ENCODE measurements at regions not wholly inside any gene's neighbourhood (a gene's known extent, or its start where the extent isn't known, plus 50 kb on each side); places are given as distances from the start of the nearest gene placed in this dataset.

DNA sequence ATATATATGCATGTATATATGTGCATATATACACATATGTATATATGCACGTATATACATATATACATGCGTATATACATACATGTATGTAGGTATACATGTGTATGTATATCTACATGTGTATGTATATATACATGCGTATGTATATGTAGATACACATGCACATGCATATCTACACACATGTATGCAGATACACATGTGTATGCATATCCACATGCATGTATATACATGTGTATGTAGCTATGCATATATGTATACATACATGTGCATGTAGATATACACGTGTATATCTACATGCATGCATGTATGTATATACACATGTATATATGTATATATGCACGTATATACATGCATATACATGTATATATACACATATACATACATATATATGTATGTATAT is 95.8 kb upstream of the STEAP4 start:
- TF ChIP-seq CTCF (IDR thresholded peaks at IDR 0.05) (no peak), POLR2A (IDR thresholded peaks at IDR 0.05) (no peak)

Data from tibial nerve (tissue), 3 donors.